ENCODE measurements at regions not wholly inside any gene's neighbourhood (a gene's known extent, or its start where the extent isn't known, plus 50 kb on each side); places are given as distances from the start of the nearest gene placed in this dataset.

DNA sequence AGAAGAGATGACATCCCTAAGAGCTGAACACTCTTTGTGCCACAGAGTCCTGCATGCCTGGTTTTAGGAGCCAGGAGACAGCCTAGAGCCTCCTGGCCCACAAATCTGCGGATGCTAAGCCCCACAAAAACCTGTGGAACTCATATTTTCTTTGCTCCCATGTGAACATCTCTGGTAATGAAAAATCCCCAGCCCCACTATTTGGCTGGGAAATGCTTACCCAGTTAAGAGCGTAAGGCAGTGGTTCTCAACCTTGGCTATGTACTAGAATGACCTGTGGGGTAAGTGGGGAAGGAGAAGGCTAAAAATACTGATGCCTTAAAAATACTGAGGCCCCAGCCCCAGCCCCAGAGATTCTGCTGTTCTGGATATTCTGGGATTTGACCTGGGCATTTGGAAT lies 208.1 kb downstream of the EN1 start:
- ChIA-PET POLR2A (no interaction called here), CTCF (no interaction called here)

DNA sequence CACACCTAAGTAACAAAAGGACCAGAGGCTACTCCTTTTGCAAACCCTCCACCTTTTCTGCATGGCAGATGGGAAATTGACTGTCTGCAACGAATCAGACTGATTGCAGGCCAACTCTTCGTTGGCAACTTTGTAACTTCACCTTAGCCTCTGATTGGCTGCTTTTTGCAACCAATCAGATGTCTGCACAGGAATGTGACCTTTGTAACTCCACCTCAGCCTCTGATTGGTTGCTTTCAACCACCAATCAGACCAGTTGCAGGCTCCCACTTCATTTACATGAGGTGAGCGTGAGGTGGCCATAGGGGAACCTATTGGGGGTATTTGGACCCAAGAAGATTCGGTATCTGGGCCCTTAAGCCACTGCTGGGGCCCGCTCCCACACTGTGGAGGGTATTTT lies 209.0 kb downstream of the EN1 start:
- Histone ChIP-seq H3K4me1 (peaks cover 20% of the 10 kb centered on the region), H3K4me3 (ENCODE audit: low read depth, low read length) (no peak overlapping the region), H3K9me3 (no peaks in the 10 kb centered on the region), H3K27me3 (replicated peaks; ENCODE audit: control insufficient read depth, insufficient read depth, low read length) (no peaks in the 10 kb centered on the region), H3K36me3 (ENCODE audit: control insufficient read depth, insufficient read depth, low read length) (no peaks in the 10 kb centered on the region)
- H3K4me3 Mint-ChIP-seq (ENCODE audit: unreplicated experiment), result no peak overlapping the region
- H3K27ac Mint-ChIP-seq (ENCODE audit: unreplicated experiment), result no peak overlapping the region
- no TSS peak for BruUV-seq (replicated peaks)
- peaks cover 7% of the 10 kb centered on the region for H3K27me3 Mint-ChIP-seq (ENCODE audit: insufficient read depth, unreplicated experiment)
- TF ChIP-seq, protein P1, sequence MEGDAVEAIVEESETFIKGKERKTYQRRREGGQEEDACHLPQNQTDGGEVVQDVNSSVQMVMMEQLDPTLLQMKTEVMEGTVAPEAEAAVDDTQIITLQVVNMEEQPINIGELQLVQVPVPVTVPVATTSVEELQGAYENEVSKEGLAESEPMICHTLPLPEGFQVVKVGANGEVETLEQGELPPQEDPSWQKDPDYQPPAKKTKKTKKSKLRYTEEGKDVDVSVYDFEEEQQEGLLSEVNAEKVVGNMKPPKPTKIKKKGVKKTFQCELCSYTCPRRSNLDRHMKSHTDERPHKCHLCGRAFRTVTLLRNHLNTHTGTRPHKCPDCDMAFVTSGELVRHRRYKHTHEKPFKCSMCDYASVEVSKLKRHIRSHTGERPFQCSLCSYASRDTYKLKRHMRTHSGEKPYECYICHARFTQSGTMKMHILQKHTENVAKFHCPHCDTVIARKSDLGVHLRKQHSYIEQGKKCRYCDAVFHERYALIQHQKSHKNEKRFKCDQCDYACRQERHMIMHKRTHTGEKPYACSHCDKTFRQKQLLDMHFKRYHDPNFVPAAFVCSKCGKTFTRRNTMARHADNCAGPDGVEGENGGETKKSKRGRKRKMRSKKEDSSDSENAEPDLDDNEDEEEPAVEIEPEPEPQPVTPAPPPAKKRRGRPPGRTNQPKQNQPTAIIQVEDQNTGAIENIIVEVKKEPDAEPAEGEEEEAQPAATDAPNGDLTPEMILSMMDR (IDR thresholded peaks at IDR 0.05; ENCODE audit: insufficient read depth in 1 of 2, low read depth in 1 of 2, low read length in 1 of 2, severe bottlenecking in 1 of 2, unreplicated experiment in 1 of 2), result no peak
- no peaks in the 10 kb centered on the region for H3K36me3 Mint-ChIP-seq (ENCODE audit: insufficient read depth, unreplicated experiment)
- DNase-seq, result no peak
- ChIA-PET POLR2A (no interaction called here), CTCF (no interaction called here)
- H3K9me3 Mint-ChIP-seq (ENCODE audit: unreplicated experiment), result no peaks in the 10 kb centered on the region
- H3K4me1 Mint-ChIP-seq (ENCODE audit: low read depth, unreplicated experiment), result no peaks in the 10 kb centered on the region
- intact Hi-C loops (cut with micrococcal nuclease; ENCODE audit: unreplicated experiment), result loop anchor here (2.0 kb wide), 1 partner anchor 24 kb away; no protein-coding TSS in a partner anchor

More for the DNA sequence above, 208.1 kb downstream of the EN1 start:
- H3K36me3 Mint-ChIP-seq (ENCODE audit: insufficient read depth, unreplicated experiment), result no peaks in the 10 kb centered on the region
- DNase-seq, result no peak
- H3K27me3 Mint-ChIP-seq (ENCODE audit: insufficient read depth, unreplicated experiment), result peaks cover 2% of the 10 kb centered on the region
- no TSS peak for BruUV-seq (replicated peaks)
- intact Hi-C loops (cut with micrococcal nuclease; ENCODE audit: unreplicated experiment), result loop anchor here (2.0 kb wide), 1 partner anchor 25 kb away; no protein-coding TSS in a partner anchor
- H3K27ac Mint-ChIP-seq (ENCODE audit: unreplicated experiment), result no peak overlapping the region
- H3K36me3 ChIP-seq (ENCODE audit: control insufficient read depth, insufficient read depth, low read length), result no peaks in the 10 kb centered on the region
- H3K9me3 Mint-ChIP-seq (ENCODE audit: unreplicated experiment), result no peaks in the 10 kb centered on the region
- H3K4me1 ChIP-seq, result peaks cover 20% of the 10 kb centered on the region
- no peak overlapping the region for H3K4me3 ChIP-seq (ENCODE audit: low read depth, low read length)
- H3K9me3 ChIP-seq, result no peaks in the 10 kb centered on the region
- TF ChIP-seq, protein P1 (IDR thresholded peaks at IDR 0.05; ENCODE audit: insufficient read depth in 1 of 2, low read depth in 1 of 2, low read length in 1 of 2, severe bottlenecking in 1 of 2, unreplicated experiment in 1 of 2), result no peak
- no peak overlapping the region for H3K4me3 Mint-ChIP-seq (ENCODE audit: unreplicated experiment)
- H3K4me1 Mint-ChIP-seq (ENCODE audit: low read depth, unreplicated experiment), result no peaks in the 10 kb centered on the region
- H3K27me3 ChIP-seq (replicated peaks; ENCODE audit: control insufficient read depth, insufficient read depth, low read length), result no peaks in the 10 kb centered on the region

DNA sequence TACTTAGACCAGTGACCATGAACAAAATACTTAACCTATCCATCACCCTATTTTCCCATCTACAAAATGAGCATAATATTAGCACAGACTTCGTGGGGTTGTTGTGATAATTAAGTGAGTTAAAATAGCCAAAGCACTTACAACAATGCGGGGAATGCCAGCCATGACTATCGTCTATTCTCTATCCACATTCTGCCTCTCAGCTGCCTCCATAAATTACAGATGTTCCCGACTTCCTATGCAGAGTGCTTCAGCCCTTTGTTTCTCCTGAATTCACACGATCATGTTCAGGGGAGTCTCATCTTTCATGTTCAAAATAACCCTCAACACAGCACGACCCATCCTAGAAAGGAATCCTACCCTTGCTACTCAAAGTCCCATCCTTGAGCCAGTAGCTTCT lies 211.6 kb downstream of the EN1 start:
- Histone ChIP-seq H3K36me3 (ENCODE audit: control insufficient read depth, insufficient read depth, low read length) (no peaks in the 10 kb centered on the region), H3K4me3 (ENCODE audit: low read depth, low read length) (no peak overlapping the region), H3K27me3 (replicated peaks; ENCODE audit: control insufficient read depth, insufficient read depth, low read length) (no peaks in the 10 kb centered on the region), H3K4me1 (peaks cover 20% of the 10 kb centered on the region), H3K9me3 (no peaks in the 10 kb centered on the region)
- DNase-seq, result no peak
- no TSS peak for BruUV-seq (replicated peaks)
- Mint-ChIP-seq H3K36me3 (ENCODE audit: insufficient read depth, unreplicated experiment) (no peaks in the 10 kb centered on the region), H3K4me1 (ENCODE audit: low read depth, unreplicated experiment) (no peaks in the 10 kb centered on the region), H3K4me3 (ENCODE audit: unreplicated experiment) (no peak overlapping the region), H3K27ac (ENCODE audit: unreplicated experiment) (no peak overlapping the region), H3K27me3 (ENCODE audit: insufficient read depth, unreplicated experiment) (peaks cover 9% of the 10 kb centered on the region), H3K9me3 (ENCODE audit: unreplicated experiment) (no peaks in the 10 kb centered on the region)
- ChIA-PET POLR2A (no interaction called here), CTCF (no interaction called here)
- TF ChIP-seq, protein P1 (IDR thresholded peaks at IDR 0.05; ENCODE audit: insufficient read depth in 1 of 2, low read depth in 1 of 2, low read length in 1 of 2, severe bottlenecking in 1 of 2, unreplicated experiment in 1 of 2), result no peak
- intact Hi-C loops (cut with micrococcal nuclease; ENCODE audit: unreplicated experiment), result no loop called here

Data from Caco-2 (cell line).